ENCODE measurements at regions not wholly inside any gene's neighbourhood (a gene's known extent, or its start where the extent isn't known, plus 50 kb on each side); places are given as distances from the start of the nearest gene placed in this dataset.

DNA sequence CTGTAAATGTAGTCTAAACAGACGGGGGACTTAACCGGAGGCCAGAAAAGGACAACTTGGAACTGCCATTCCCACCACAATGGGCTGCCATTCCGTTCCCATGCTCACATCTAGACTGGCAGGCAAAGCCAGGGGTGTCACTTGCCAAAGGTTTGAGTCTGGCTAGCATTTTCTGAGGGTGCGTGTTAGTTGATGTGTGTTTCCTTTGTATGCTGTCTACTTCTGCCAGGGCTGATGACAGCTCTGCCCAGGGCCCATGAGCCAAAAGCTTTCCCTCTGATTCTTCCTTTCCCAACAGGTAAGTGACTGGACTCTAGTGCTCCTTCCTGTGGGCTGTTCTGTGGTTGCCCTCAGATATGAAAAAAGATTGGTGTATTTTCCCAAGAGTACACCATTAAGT lies 68.0 kb downstream of the ZNF608 start:
- no peak for DNase-seq
- H3K9me3 ChIP-seq, result no peaks in the 10 kb centered on the region
- peaks cover 38 to 67% (median 47%) of the 10 kb centered on the region in 4 donors for H3K4me1 ChIP-seq
- intact Hi-C loops (cut with DNase I; ENCODE audit: low total_unique reads), result no loop called here
- no peaks in the 10 kb centered on the region for H3K27me3 ChIP-seq
- H3K4me3 ChIP-seq, result no peak overlapping the region
- H3K27ac ChIP-seq, result peak overlapping the region; percentile 22 to 75 (median 64)
- WGBS, 5 donors, result 37 to 75% (median 59%) methylated on average over 4 of the region's 4 CpGs
- H3K36me3 ChIP-seq, result no peaks in the 10 kb centered on the region
- TF ChIP-seq EP300 (IDR thresholded peaks at IDR 0.05) (no peak), POLR2AphosphoS5 (IDR thresholded peaks at IDR 0.05) (no peak), POLR2A (IDR thresholded peaks at IDR 0.05) (no peak), CTCF (IDR thresholded peaks at IDR 0.05) (no peak)

GRCh38 chr5:124677374-124678351 lies 68.8 kb downstream of the ZNF608 start:
- H3K36me3 ChIP-seq, result no peaks in the 10 kb centered on the region
- WGBS, 5 donors, result 35 to 58% (median 52%) methylated on average over 9 of the region's 9 CpGs
- no peak for TF ChIP-seq POLR2A (IDR thresholded peaks at IDR 0.05)
- no peak for TF ChIP-seq POLR2AphosphoS5 (IDR thresholded peaks at IDR 0.05)
- H3K9me3 ChIP-seq, result no peaks in the 10 kb centered on the region
- no peak overlapping the region for H3K4me3 ChIP-seq
- H3K4me1 ChIP-seq, result peaks cover 38 to 69% (median 50%) of the 10 kb centered on the region in 4 donors
- peak in 1 of 2 donors; percentile 84 for DNase-seq
- intact Hi-C loops (cut with DNase I; ENCODE audit: low total_unique reads), result no loop called here
- H3K27ac ChIP-seq, result peak overlapping the region; percentile 45 to 75 (median 64)
- no peaks in the 10 kb centered on the region for H3K27me3 ChIP-seq

- Histone ChIP-seq H3K9me3 (no peaks in the 10 kb centered on the region), H3K4me1 (peaks cover 38 to 80% (median 58%) of the 10 kb centered on the region in 4 donors), H3K27me3 (no peaks in the 10 kb centered on the region), H3K4me3 (no peak overlapping the region), H3K36me3 (no peaks in the 10 kb centered on the region), H3K27ac (peak overlapping the region; percentile 3 to 75 (median 64))
- 32 to 48% (median 39%) methylated on average over 6 of the region's 6 CpGs for whole genome bisulfite sequencing, 5 donors
- TF ChIP-seq POLR2A (IDR thresholded peaks at IDR 0.05) (no peak), POLR2AphosphoS5 (IDR thresholded peaks at IDR 0.05) (peak in 1 of 3 donors; percentile 49), EP300 (IDR thresholded peaks at IDR 0.05) (no peak), CTCF (IDR thresholded peaks at IDR 0.05) (no peak)
- peak in 1 of 2 donors; percentile 62 for DNase-seq
- intact Hi-C loops (cut with DNase I; ENCODE audit: low total_unique reads), result no loop called here
Observed at GRCh38 chr5:124675931-124676846, 70.2 kb downstream of the ZNF608 start.

DNA sequence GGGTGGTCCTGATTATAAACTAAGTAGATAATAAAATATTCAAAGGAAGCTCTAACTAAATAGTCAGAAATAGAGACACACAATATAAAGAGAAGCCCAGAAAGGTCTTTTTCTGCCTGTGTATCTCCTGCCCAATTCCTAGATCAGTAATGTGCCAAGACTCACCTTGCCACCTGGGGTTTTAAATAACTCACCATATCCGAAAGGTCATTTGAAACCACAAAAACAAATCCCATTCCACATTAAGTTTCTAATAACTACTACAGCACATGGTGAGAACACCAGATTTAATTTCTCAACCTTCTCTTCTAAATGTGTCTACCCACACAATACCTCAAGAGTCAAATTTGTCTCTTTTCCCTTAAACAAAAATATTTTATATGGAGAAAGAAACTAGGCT lies 75.2 kb downstream of the ZNF608 start:
- intact Hi-C loops (cut with DNase I; ENCODE audit: low total_unique reads), result no loop called here

More for the DNA sequence above, 75.2 kb downstream of the ZNF608 start:
- Histone ChIP-seq H3K27me3 (no peaks in the 10 kb centered on the region), H3K9me3 (no peaks in the 10 kb centered on the region), H3K36me3 (no peaks in the 10 kb centered on the region), H3K4me1 (peaks cover 39 to 81% (median 61%) of the 10 kb centered on the region in 4 donors), H3K4me3 (no peak overlapping the region), H3K27ac (peak overlapping the region in 2 of 5 donors; percentile 23 to 52)
- WGBS, 5 donors, result 29 to 68% (median 55%) methylated on average over 1 of the region's 1 CpG
- TF ChIP-seq POLR2A (IDR thresholded peaks at IDR 0.05) (no peak), CTCF (IDR thresholded peaks at IDR 0.05) (no peak), POLR2AphosphoS5 (IDR thresholded peaks at IDR 0.05) (no peak), EP300 (IDR thresholded peaks at IDR 0.05) (no peak)
- no peak for DNase-seq

All from stomach (tissue), 8 donors.